ENCODE measurements at regions not wholly inside any gene's neighbourhood (a gene's known extent, or its start where the extent isn't known, plus 50 kb on each side); places are given as distances from the start of the nearest gene placed in this dataset.

- DNase-seq, result no peak
These were observed 963.9 kb upstream of the ZEB2 start for GRCh38 chr2:145483854-145484253.

GRCh38 chr2:145481334-145481922 lies 961.5 kb upstream of the ZEB2 start:
- no peak for DNase-seq

- DNase-seq, result no peak
These were observed 944.9 kb upstream of the ZEB2 start for GRCh38 chr2:145464866-145465265.

GRCh38 chr2:145460112-145460511 lies 940.2 kb upstream of the ZEB2 start:
- no peak for DNase-seq

- peak; percentile 96 for DNase-seq
These were observed 911.4 kb upstream of the ZEB2 start for GRCh38 chr2:145431181-145431951.

GRCh38 chr2:145423809-145424208 lies 903.9 kb upstream of the ZEB2 start:
- no peak for DNase-seq

GRCh38 chr2:145422576-145422975 lies 902.7 kb upstream of the ZEB2 start:
- DNase-seq, result no peak

GRCh38 chr2:145421841-145422240 lies 901.9 kb upstream of the ZEB2 start:
- DNase-seq, result no peak

- DNase-seq, result no peak
These were observed 896.7 kb upstream of the ZEB2 start for GRCh38 chr2:145416640-145417039.

- DNase-seq, result no peak
These were observed 895.2 kb upstream of the ZEB2 start for GRCh38 chr2:145415151-145415550.

- no peak for DNase-seq
These were observed 893.5 kb upstream of the ZEB2 start for GRCh38 chr2:145413261-145414030.

- DNase-seq, result no peak
These were observed 892.2 kb upstream of the ZEB2 start for GRCh38 chr2:145412155-145412554.

- no peak for DNase-seq
These were observed 891.6 kb upstream of the ZEB2 start for GRCh38 chr2:145411493-145411892.

- DNase-seq, result no peak
These were observed 890.2 kb upstream of the ZEB2 start for GRCh38 chr2:145410086-145410485.

GRCh38 chr2:145408980-145409379 lies 889.1 kb upstream of the ZEB2 start:
- no peak for DNase-seq

- DNase-seq, result no peak
These were observed 884.8 kb upstream of the ZEB2 start for GRCh38 chr2:145404690-145405089.

GRCh38 chr2:145402706-145403277 lies 882.9 kb upstream of the ZEB2 start:
- DNase-seq, result no peak

- DNase-seq, result no peak
These were observed 879.2 kb upstream of the ZEB2 start for GRCh38 chr2:145399131-145399530.

- DNase-seq, result no peak
These were observed 874.3 kb upstream of the ZEB2 start for GRCh38 chr2:145394181-145394580.

- DNase-seq, result no peak
These were observed 867.1 kb upstream of the ZEB2 start for GRCh38 chr2:145386973-145387372.

GRCh38 chr2:145383961-145384360 lies 864.0 kb upstream of the ZEB2 start:
- no peak for DNase-seq

- no peak for DNase-seq
These were observed 860.6 kb upstream of the ZEB2 start for GRCh38 chr2:145380436-145381017.

GRCh38 chr2:145379934-145380333 lies 860.0 kb upstream of the ZEB2 start:
- DNase-seq, result no peak

All from NCI-H187 treated with DMSO at 0.1 percent for 48 hours (cell line).